ENCODE measurements at regions not wholly inside any gene's neighbourhood (a gene's known extent, or its start where the extent isn't known, plus 50 kb on each side); places are given as distances from the start of the nearest gene placed in this dataset.

- WGBS, 2 donors: 67 to 74% methylated on average over 4 of the region's 4 CpGs
Measured at GRCh38 chr10:43778571-43778970, 129.9 kb upstream of the ZNF32 start.

GRCh38 chr10:43775384-43775783 is 126.7 kb upstream of the ZNF32 start:
- 86 to 87% methylated on average over 12 of the region's 12 CpGs for WGBS, 2 donors
- no peaks in the 10 kb centered on the region for H3K36me3 ChIP-seq (ENCODE audit: control insufficient read depth in 2 of 2, insufficient read depth in 2 of 2, low read length in 1 of 2)
- no peak overlapping the region for H3K27ac ChIP-seq (ENCODE audit: low read depth in 2 of 2, low read length in 1 of 2)
- no peaks in the 10 kb centered on the region for H3K4me1 ChIP-seq (ENCODE audit: control insufficient read depth in 2 of 2, insufficient read depth in 2 of 2, low read length in 1 of 2)
- no peaks in the 10 kb centered on the region for H3K9me3 ChIP-seq (ENCODE audit: control insufficient read depth in 2 of 2, insufficient read depth in 1 of 2, low read depth in 1 of 2, low read length in 1 of 2)
- H3K27me3 ChIP-seq (ENCODE audit: control insufficient read depth in 1 of 2, insufficient read depth in 2 of 2, low read length in 2 of 2): no peaks in the 10 kb centered on the region
- no peak overlapping the region for H3K4me3 ChIP-seq (ENCODE audit: low read depth in 1 of 2, low read length in 2 of 2)

More at GRCh38 chr10:43778571-43778970, 129.9 kb upstream of the ZNF32 start:
- Histone ChIP-seq H3K36me3 (ENCODE audit: control insufficient read depth in 2 of 2, insufficient read depth in 2 of 2, low read length in 1 of 2) (no peaks in the 10 kb centered on the region), H3K27ac (ENCODE audit: low read depth in 2 of 2, low read length in 1 of 2) (no peak overlapping the region), H3K27me3 (ENCODE audit: control insufficient read depth in 1 of 2, insufficient read depth in 2 of 2, low read length in 2 of 2) (no peaks in the 10 kb centered on the region), H3K4me1 (ENCODE audit: control insufficient read depth in 2 of 2, insufficient read depth in 2 of 2, low read length in 1 of 2) (no peaks in the 10 kb centered on the region), H3K4me3 (ENCODE audit: low read depth in 1 of 2, low read length in 2 of 2) (no peak overlapping the region), H3K9me3 (ENCODE audit: control insufficient read depth in 2 of 2, insufficient read depth in 1 of 2, low read depth in 1 of 2, low read length in 1 of 2) (no peaks in the 10 kb centered on the region)

GRCh38 chr10:43774234-43774769 is 125.6 kb upstream of the ZNF32 start:
- Histone ChIP-seq H3K36me3 (ENCODE audit: control insufficient read depth in 2 of 2, insufficient read depth in 2 of 2, low read length in 1 of 2) (no peaks in the 10 kb centered on the region), H3K4me1 (ENCODE audit: control insufficient read depth in 2 of 2, insufficient read depth in 2 of 2, low read length in 1 of 2) (no peaks in the 10 kb centered on the region), H3K9me3 (ENCODE audit: control insufficient read depth in 2 of 2, insufficient read depth in 1 of 2, low read depth in 1 of 2, low read length in 1 of 2) (no peaks in the 10 kb centered on the region), H3K27me3 (ENCODE audit: control insufficient read depth in 1 of 2, insufficient read depth in 2 of 2, low read length in 2 of 2) (no peaks in the 10 kb centered on the region), H3K4me3 (ENCODE audit: low read depth in 1 of 2, low read length in 2 of 2) (no peak overlapping the region), H3K27ac (ENCODE audit: low read depth in 2 of 2, low read length in 1 of 2) (no peak overlapping the region)
- WGBS, 2 donors: 58 to 61% methylated on average over 5 of the region's 5 CpGs

- WGBS, 2 donors: 40 to 50% methylated on average over 1 of the region's 1 CpG
- Histone ChIP-seq H3K9me3 (ENCODE audit: control insufficient read depth in 2 of 2, insufficient read depth in 1 of 2, low read depth in 1 of 2, low read length in 1 of 2) (no peaks in the 10 kb centered on the region), H3K27ac (ENCODE audit: low read depth in 2 of 2, low read length in 1 of 2) (no peak overlapping the region), H3K4me3 (ENCODE audit: low read depth in 1 of 2, low read length in 2 of 2) (no peak overlapping the region), H3K4me1 (ENCODE audit: control insufficient read depth in 2 of 2, insufficient read depth in 2 of 2, low read length in 1 of 2) (no peaks in the 10 kb centered on the region), H3K27me3 (ENCODE audit: control insufficient read depth in 1 of 2, insufficient read depth in 2 of 2, low read length in 2 of 2) (no peaks in the 10 kb centered on the region), H3K36me3 (ENCODE audit: control insufficient read depth in 2 of 2, insufficient read depth in 2 of 2, low read length in 1 of 2) (no peaks in the 10 kb centered on the region)
Measured at GRCh38 chr10:43773736-43774135, 125.1 kb upstream of the ZNF32 start.

GRCh38 chr10:43772171-43772570 is 123.5 kb upstream of the ZNF32 start:
- H3K27me3 ChIP-seq (ENCODE audit: control insufficient read depth in 1 of 2, insufficient read depth in 2 of 2, low read length in 2 of 2): no peaks in the 10 kb centered on the region
- 65 to 69% methylated on average over 2 of the region's 2 CpGs for WGBS, 2 donors
- H3K4me1 ChIP-seq (ENCODE audit: control insufficient read depth in 2 of 2, insufficient read depth in 2 of 2, low read length in 1 of 2): no peaks in the 10 kb centered on the region
- no peaks in the 10 kb centered on the region for H3K36me3 ChIP-seq (ENCODE audit: control insufficient read depth in 2 of 2, insufficient read depth in 2 of 2, low read length in 1 of 2)
- no peaks in the 10 kb centered on the region for H3K9me3 ChIP-seq (ENCODE audit: control insufficient read depth in 2 of 2, insufficient read depth in 1 of 2, low read depth in 1 of 2, low read length in 1 of 2)
- no peak overlapping the region for H3K4me3 ChIP-seq (ENCODE audit: low read depth in 1 of 2, low read length in 2 of 2)
- H3K27ac ChIP-seq (ENCODE audit: low read depth in 2 of 2, low read length in 1 of 2): no peak overlapping the region

GRCh38 chr10:43771675-43772074 is 123.0 kb upstream of the ZNF32 start:
- no peaks in the 10 kb centered on the region for H3K4me1 ChIP-seq (ENCODE audit: control insufficient read depth in 2 of 2, insufficient read depth in 2 of 2, low read length in 1 of 2)
- H3K4me3 ChIP-seq (ENCODE audit: low read depth in 1 of 2, low read length in 2 of 2): no peak overlapping the region
- H3K27me3 ChIP-seq (ENCODE audit: control insufficient read depth in 1 of 2, insufficient read depth in 2 of 2, low read length in 2 of 2): no peaks in the 10 kb centered on the region
- 39 to 48% methylated on average over 2 of the region's 2 CpGs for WGBS, 2 donors
- H3K36me3 ChIP-seq (ENCODE audit: control insufficient read depth in 2 of 2, insufficient read depth in 2 of 2, low read length in 1 of 2): no peaks in the 10 kb centered on the region
- no peaks in the 10 kb centered on the region for H3K9me3 ChIP-seq (ENCODE audit: control insufficient read depth in 2 of 2, insufficient read depth in 1 of 2, low read depth in 1 of 2, low read length in 1 of 2)
- no peak overlapping the region for H3K27ac ChIP-seq (ENCODE audit: low read depth in 2 of 2, low read length in 1 of 2)

GRCh38 chr10:43765516-43765915 is 116.8 kb upstream of the ZNF32 start:
- H3K9me3 ChIP-seq (ENCODE audit: control insufficient read depth in 2 of 2, insufficient read depth in 1 of 2, low read depth in 1 of 2, low read length in 1 of 2): no peaks in the 10 kb centered on the region
- H3K27me3 ChIP-seq (ENCODE audit: control insufficient read depth in 1 of 2, insufficient read depth in 2 of 2, low read length in 2 of 2): no peaks in the 10 kb centered on the region
- H3K4me1 ChIP-seq (ENCODE audit: control insufficient read depth in 2 of 2, insufficient read depth in 2 of 2, low read length in 1 of 2): no peaks in the 10 kb centered on the region
- no peak overlapping the region for H3K27ac ChIP-seq (ENCODE audit: low read depth in 2 of 2, low read length in 1 of 2)
- 82 to 84% methylated on average over 2 of the region's 2 CpGs for WGBS, 2 donors
- no peak overlapping the region for H3K4me3 ChIP-seq (ENCODE audit: low read depth in 1 of 2, low read length in 2 of 2)
- H3K36me3 ChIP-seq (ENCODE audit: control insufficient read depth in 2 of 2, insufficient read depth in 2 of 2, low read length in 1 of 2): no peaks in the 10 kb centered on the region

GRCh38 chr10:43763846-43764245 is 115.2 kb upstream of the ZNF32 start:
- no peak overlapping the region for H3K4me3 ChIP-seq (ENCODE audit: low read depth in 1 of 2, low read length in 2 of 2)
- no peaks in the 10 kb centered on the region for H3K36me3 ChIP-seq (ENCODE audit: control insufficient read depth in 2 of 2, insufficient read depth in 2 of 2, low read length in 1 of 2)
- no peaks in the 10 kb centered on the region for H3K9me3 ChIP-seq (ENCODE audit: control insufficient read depth in 2 of 2, insufficient read depth in 1 of 2, low read depth in 1 of 2, low read length in 1 of 2)
- no peaks in the 10 kb centered on the region for H3K27me3 ChIP-seq (ENCODE audit: control insufficient read depth in 1 of 2, insufficient read depth in 2 of 2, low read length in 2 of 2)
- no peaks in the 10 kb centered on the region for H3K4me1 ChIP-seq (ENCODE audit: control insufficient read depth in 2 of 2, insufficient read depth in 2 of 2, low read length in 1 of 2)
- no peak overlapping the region for H3K27ac ChIP-seq (ENCODE audit: low read depth in 2 of 2, low read length in 1 of 2)

GRCh38 chr10:43760514-43760913 is 111.8 kb upstream of the ZNF32 start:
- no peak overlapping the region for H3K27ac ChIP-seq (ENCODE audit: low read depth in 2 of 2, low read length in 1 of 2)

GRCh38 chr10:43759216-43759615 is 110.5 kb upstream of the ZNF32 start:
- Histone ChIP-seq H3K4me3 (ENCODE audit: low read depth in 1 of 2, low read length in 2 of 2) (no peak overlapping the region), H3K4me1 (ENCODE audit: control insufficient read depth in 2 of 2, insufficient read depth in 2 of 2, low read length in 1 of 2) (no peaks in the 10 kb centered on the region), H3K27me3 (ENCODE audit: control insufficient read depth in 1 of 2, insufficient read depth in 2 of 2, low read length in 2 of 2) (no peaks in the 10 kb centered on the region), H3K27ac (ENCODE audit: low read depth in 2 of 2, low read length in 1 of 2) (no peak overlapping the region), H3K36me3 (ENCODE audit: control insufficient read depth in 2 of 2, insufficient read depth in 2 of 2, low read length in 1 of 2) (no peaks in the 10 kb centered on the region), H3K9me3 (ENCODE audit: control insufficient read depth in 2 of 2, insufficient read depth in 1 of 2, low read depth in 1 of 2, low read length in 1 of 2) (no peaks in the 10 kb centered on the region)
- 82 to 86% methylated on average over 5 of the region's 5 CpGs for WGBS, 2 donors

More at GRCh38 chr10:43760514-43760913, 111.8 kb upstream of the ZNF32 start:
- WGBS, 2 donors: 86% methylated on average over 10 of the region's 10 CpGs
- H3K4me3 ChIP-seq (ENCODE audit: low read depth in 1 of 2, low read length in 2 of 2): no peak overlapping the region
- no peaks in the 10 kb centered on the region for H3K27me3 ChIP-seq (ENCODE audit: control insufficient read depth in 1 of 2, insufficient read depth in 2 of 2, low read length in 2 of 2)
- H3K36me3 ChIP-seq (ENCODE audit: control insufficient read depth in 2 of 2, insufficient read depth in 2 of 2, low read length in 1 of 2): no peaks in the 10 kb centered on the region
- H3K9me3 ChIP-seq (ENCODE audit: control insufficient read depth in 2 of 2, insufficient read depth in 1 of 2, low read depth in 1 of 2, low read length in 1 of 2): no peaks in the 10 kb centered on the region
- no peaks in the 10 kb centered on the region for H3K4me1 ChIP-seq (ENCODE audit: control insufficient read depth in 2 of 2, insufficient read depth in 2 of 2, low read length in 1 of 2)
